ENCODE measurements at regions not wholly inside any gene's neighbourhood (a gene's known extent, or its start where the extent isn't known, plus 50 kb on each side); places are given as distances from the start of the nearest gene placed in this dataset.

DNA sequence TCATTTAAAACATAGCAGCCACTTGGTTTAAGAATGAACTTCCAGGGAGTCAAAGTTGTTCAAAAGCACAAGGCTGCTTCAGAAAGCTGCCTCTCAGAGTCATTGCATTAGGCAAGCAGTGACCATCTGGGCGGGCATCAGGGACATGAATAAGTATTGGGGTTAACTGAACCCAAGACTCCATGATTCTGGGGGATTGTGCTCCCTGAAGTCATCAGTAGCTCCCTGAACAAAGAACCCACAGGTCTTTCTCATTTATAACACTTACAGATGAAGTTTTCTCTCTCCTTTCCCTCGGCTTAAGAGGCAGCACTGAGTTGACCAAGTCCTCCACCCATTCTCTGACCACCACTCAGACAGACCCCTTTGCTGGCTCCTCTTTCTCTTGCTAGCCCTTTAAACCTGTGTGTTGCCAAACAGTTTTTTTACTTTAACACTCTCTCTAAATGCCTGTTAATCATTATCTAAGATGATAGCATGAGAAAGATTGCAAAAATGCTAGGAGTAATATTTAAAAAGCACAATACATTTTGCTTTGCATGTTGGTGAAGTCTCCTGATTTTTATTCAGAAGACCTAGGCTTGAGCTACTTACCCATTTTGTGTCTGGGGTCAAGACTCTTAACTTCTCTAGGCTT, 77.0 kb upstream of the ARHGAP29 start:
- no peak for DNase-seq (ENCODE audit: low read depth)
- TF ChIP-seq, protein P1, sequence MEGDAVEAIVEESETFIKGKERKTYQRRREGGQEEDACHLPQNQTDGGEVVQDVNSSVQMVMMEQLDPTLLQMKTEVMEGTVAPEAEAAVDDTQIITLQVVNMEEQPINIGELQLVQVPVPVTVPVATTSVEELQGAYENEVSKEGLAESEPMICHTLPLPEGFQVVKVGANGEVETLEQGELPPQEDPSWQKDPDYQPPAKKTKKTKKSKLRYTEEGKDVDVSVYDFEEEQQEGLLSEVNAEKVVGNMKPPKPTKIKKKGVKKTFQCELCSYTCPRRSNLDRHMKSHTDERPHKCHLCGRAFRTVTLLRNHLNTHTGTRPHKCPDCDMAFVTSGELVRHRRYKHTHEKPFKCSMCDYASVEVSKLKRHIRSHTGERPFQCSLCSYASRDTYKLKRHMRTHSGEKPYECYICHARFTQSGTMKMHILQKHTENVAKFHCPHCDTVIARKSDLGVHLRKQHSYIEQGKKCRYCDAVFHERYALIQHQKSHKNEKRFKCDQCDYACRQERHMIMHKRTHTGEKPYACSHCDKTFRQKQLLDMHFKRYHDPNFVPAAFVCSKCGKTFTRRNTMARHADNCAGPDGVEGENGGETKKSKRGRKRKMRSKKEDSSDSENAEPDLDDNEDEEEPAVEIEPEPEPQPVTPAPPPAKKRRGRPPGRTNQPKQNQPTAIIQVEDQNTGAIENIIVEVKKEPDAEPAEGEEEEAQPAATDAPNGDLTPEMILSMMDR (conservative IDR thresholded peaks at IDR 0.05; ENCODE audit: low read depth, low read length), result no peak

DNA sequence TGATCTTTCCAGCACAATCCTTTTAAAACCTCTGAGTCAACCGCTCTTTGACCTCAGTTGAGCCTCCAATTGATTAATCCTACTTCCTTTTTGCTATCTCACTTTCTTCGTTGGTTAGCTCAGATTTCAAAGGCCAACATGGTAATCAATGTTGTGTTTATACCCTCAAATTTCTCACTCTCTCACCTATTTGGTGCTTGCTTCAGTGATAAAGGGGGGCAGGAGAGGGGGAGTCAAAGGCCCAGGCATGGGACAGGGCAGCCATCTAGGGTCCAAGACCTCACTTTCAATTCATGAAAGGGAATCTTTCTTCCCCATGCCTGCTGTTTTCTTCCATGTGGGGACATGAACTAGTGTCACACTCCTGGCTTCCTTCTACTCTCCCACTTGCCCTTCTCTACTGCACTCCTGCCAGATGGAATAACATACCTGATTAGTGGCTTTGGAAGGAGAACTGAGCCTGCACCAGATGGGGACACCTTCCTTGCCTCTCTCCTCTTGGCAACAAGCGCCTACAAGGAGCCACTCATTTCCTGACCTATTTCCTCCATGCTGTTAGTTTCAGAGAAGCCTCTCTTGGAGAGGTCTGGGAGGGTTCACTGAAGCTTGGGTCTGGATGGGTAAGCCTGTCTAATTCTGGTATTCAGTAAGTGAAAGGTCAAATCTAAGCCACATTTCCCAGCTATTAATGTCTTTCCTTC, 73.3 kb upstream of the ARHGAP29 start:
- DNase-seq (ENCODE audit: low read depth), result no peak
- no peak overlapping the region for H3K4me3 ChIP-seq (ENCODE audit: low read depth, low read length)
- TF ChIP-seq, protein P1 (conservative IDR thresholded peaks at IDR 0.05; ENCODE audit: low read depth, low read length), result no peak

More for the DNA sequence above, 77.0 kb upstream of the ARHGAP29 start:
- no peak overlapping the region for H3K4me3 ChIP-seq (ENCODE audit: low read depth, low read length)

DNA sequence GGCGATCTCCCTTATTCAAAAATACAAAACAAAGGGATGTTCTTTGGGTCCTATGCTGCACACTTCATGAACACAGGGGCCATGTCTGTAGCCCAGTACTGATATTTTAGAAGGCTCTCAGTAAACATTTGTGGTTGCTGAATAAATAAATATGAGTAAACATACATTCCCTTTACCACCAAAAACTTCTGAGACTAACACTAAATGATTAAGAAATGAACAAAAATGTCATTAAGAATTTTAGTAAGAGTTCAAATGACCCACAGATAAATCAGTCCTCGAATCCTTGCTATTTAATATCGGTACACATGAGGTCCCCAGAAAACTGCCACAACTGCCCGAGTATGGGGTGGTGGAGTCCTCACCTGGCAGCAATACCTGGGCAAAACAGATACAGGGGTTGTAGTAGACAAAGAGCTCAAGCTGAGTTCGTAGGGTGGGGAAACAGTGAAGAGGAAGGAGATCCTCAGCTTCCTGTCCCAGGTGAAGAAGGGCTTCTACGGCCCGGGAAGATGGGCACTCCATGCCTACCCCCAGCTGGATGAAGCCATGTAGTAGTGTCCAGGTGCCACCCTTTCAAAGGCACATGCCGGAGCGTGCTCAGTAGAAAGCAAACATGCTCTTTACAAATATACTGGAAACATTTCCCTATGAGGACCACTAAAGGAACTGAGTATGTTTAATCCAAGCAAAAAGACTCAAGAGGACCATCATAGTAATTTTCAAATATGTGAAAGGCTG, 72.6 kb upstream of the ARHGAP29 start:
- no peak overlapping the region for H3K4me3 ChIP-seq (ENCODE audit: low read depth, low read length)
- DNase-seq (ENCODE audit: low read depth), result no peak
- TF ChIP-seq, protein P1 (conservative IDR thresholded peaks at IDR 0.05; ENCODE audit: low read depth, low read length), result no peak

DNA sequence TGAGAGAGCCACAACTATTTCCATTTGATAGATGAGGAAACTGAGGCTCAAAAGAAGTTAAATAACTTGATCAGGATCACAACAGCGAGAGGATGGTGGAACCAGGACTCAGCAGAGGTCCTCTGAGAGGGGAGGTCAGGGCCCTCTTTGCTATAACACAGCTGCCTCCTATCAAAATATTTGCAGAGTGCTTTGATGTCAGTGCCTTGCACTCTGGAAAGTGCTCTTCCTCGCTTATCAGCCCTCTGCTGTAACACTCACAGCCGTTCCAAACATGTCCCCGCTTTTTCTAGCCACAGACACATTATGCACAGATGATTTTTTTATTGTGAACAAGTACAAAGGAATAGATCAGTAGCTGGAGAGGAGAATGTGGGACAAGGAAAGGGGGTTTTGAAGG, 71.8 kb upstream of the ARHGAP29 start:
- H3K4me3 ChIP-seq (ENCODE audit: low read depth, low read length), result no peak overlapping the region
- TF ChIP-seq, protein P1 (conservative IDR thresholded peaks at IDR 0.05; ENCODE audit: low read depth, low read length), result no peak
- DNase-seq (ENCODE audit: low read depth), result no peak

DNA sequence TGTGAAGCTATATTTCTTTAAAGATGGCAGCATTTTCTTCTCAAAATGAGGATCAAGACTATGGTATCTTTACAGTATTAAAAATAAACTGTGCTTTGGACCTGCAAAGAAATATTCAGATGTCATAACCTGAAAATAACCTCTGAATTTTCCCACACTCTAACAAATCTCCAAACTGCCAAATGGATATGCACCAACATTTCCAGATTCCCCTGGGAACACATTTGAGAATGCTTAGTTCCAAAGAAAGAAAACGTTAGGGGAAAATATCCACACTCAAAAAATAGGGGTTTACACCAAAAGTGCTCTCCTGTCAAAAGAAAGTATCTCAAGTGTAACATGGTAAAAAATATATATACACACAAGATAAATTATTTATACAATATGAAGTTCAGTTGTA, 69.1 kb upstream of the ARHGAP29 start:
- DNase-seq (ENCODE audit: low read depth), result no peak
- TF ChIP-seq, protein P1 (conservative IDR thresholded peaks at IDR 0.05; ENCODE audit: low read depth, low read length), result no peak
- no peak overlapping the region for H3K4me3 ChIP-seq (ENCODE audit: low read depth, low read length)

DNA sequence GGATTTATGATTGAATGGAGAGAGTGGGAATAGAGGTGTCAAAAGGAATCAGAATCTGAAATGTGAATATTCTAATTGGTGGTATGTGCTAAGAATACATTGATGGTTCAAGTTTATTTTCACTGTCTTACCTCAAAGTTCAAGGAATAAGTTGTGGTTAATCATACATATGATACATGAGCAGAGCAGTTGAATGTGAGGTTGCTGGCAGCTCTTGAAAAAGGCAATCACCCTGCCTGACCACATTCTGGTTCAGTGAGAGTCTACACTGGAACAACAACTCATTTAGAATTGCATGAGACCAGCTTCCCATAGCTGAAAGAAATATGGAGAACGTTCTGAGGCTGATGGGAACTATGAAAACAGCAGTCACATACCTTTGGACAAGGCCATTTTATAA, 68.3 kb upstream of the ARHGAP29 start:
- no peak overlapping the region for H3K4me3 ChIP-seq (ENCODE audit: low read depth, low read length)
- peak; percentile 92 for DNase-seq (ENCODE audit: low read depth)
- TF ChIP-seq, protein P1 (conservative IDR thresholded peaks at IDR 0.05; ENCODE audit: low read depth, low read length), result no peak
